ENCODE measurements at regions not wholly inside any gene's neighbourhood (a gene's known extent, or its start where the extent isn't known, plus 50 kb on each side); places are given as distances from the start of the nearest gene placed in this dataset.

- TF ChIP-seq CTCF (IDR thresholded peaks at IDR 0.05) = no peak
- TF ChIP-seq POLR2A (IDR thresholded peaks at IDR 0.05) = no peak
These were observed 298.7 kb upstream of the ACVR2A start for GRCh38 chr2:147546109-147546508.

Measured in Peyer's patch (tissue), 4 donors.